GM21515 (cell line): ENCODE measurements at regions not wholly inside any gene's neighbourhood (a gene's known extent, or its start where the extent isn't known, plus 50 kb on each side); places are given as distances from the start of the nearest gene placed in this dataset.

Experiments used
- ATAC-seq: cut with Tn5 transposase; IDR thresholded peaks from one replicate; pipeline ENCODE4 v1.9.1; 2021; ENCODE audit not compliant: unreplicated experiment

DNA sequence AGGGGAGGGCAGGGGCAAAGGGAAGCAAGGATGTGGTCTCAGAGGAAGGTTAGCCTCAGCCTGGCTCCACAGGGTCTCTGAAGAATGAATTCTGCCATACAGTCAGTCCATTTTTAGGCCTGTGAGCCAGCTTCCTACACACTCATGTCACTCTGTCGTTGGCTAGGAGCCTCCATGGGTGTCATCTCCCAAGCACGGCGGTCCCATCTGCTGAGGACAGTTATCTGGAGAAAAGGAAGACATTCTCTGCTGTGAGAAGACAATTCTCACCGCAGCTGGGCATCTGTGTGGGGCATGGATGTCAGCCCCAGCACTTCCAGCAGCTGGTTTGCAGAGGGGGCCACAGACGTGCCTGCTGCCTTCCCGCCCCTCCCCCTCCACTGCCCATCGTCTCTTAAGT is 167.6 kb downstream of the LINC00237 start:
- ATAC-seq = no peak

DNA sequence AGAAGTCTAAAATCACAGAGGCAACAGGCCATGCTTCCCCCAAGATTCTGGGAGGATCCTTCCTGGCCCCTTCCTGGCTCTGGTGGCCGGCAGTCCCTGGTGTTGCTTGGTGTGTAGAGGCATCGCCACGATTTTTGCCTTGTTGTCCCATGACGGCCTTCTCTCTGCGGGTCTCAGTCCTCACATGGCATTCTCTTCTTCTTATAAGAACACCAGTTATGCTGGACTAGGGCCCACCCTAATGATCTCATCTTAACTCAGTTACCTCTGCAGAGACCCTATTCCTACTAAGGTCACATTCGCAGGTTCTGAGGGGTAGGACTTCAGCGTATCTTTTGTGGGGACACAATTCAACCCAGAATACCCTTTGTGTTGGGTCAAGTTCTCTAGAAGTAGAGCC is 168.0 kb downstream of the LINC00237 start:
- ATAC-seq = no peak

DNA sequence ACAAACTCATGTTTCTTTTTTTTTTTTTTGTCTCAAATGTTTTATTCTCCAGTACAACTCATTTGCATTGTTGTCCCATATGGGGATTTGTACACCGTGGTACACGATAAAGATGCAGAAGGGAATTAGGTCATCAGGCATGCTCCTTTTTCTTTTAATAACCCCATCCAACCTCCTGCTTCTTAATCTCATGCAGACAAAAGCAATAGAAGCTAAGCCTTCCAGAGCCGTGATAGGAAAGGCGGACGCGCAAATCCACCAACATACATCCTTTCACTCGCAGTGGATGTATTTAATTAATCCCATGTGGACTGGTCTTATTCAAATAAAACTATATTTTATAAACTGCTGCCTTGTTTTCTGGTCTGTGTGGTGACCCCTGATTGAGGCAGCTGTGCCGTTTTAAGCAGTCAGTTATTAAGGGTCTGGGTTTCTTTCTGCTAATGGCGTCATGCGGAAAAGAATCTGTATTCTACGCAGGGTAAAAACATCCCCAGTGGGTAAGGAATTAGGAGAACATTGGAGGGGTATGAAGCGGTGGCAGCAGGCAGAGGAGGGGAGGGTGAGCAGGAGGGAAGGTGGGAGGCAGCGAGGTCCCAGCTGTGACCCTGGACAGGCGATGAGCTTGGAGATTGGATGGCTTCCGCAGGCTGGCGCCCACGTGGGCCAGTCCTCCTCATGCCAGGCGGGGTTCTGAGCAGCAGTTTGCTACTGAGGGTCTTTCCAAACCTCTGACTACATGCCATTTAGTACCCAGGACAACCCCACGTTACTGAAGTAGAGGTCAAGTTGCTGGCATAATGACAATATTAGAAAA is 172.8 kb downstream of the LINC00237 start:
- ATAC-seq = no peak

DNA sequence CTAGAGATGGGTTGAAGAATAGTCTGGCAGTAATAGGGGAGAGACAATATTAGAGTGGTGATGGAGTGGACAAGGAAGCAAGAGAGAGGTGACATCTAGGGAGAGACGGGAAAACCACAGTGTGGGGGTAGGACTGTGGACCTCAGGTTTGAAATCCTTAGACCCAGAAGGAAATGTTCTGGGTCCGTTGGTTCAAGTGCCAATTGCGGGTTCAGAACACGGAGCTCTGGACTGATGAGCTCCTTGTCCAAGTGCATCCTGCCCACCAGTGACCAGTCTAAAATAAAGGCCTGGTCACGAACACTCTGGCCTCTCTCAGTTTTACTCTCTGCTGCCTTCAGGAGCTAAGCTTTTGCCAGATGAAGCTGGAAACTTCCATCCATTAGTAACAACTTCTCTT is 174.0 kb downstream of the LINC00237 start:
- no peak for ATAC-seq

DNA sequence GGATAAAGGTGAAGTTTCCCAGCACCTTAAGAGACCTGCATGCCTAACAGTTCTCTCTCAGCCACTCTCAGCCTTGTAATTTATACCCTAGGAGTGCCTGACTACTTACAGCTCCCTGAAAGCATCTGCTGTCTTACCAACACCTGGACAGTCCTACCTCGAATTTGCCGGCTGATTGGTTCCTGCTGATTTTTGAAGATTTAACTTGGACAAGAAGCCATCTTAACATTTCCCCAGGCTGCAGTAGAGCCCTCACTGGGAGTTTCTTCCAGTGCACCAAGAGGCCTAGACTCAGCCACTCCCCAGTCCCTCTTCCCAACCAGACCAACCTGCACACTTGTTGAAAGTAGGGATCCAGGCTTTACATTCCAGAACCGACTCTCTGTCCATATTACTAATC is 174.5 kb downstream of the LINC00237 start:
- no peak for ATAC-seq

DNA sequence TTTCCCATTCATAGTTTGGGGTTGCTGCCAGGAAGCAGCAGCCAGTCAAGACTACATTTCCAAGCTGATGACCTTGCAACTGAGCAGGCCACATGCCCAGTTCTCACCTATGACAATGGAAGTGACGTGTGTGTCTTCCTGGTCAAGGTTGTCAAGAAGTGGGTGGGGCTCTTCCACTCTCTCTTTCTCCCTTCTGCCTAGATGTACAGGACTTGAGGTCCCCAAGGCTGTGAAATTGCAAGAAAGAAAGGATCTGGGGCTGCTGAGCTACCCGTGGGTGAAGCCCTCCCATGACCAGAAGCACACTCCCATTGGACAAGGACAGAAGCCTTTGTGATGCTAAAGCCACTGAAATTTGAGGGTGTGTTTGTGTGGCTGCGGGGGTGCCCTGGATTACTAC is 175.1 kb downstream of the LINC00237 start:
- no peak for ATAC-seq

DNA sequence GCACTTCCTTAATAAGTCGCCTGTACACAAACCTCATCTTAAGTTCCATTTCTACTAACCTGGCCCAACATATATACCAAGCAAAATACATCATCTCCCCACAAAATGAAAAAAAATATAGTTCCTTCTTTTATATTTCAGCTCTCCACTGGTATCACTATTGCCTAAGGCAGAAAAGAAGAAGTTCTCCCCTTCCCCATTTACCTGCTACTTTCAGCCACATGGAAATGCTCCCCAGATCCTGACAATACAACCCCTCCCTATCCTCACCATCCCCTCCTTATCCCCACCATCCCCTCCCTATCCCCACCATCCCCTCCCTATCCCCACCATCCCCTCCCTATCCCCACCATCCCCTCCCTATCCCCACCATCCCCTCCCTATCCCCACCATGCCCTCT is 175.7 kb downstream of the LINC00237 start:
- no peak for ATAC-seq

DNA sequence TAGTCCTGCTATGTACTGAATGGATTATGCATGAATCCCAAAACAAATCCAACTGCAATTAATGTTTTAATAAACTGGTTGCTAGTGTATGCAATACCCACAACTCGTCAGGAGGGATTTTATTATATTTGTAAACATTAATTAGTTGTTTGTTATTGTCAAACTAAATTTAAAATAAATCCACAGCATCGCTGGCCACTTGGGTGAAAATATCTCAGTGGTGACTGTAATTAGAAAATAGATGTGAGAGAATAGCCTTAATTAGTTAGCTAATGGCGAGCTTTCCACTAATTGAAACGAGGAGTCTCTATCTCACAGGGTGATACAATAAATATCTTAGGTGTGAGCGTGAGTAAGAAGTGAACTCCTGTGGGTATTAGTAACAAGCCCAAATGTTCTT is 176.8 kb downstream of the LINC00237 start:
- ATAC-seq = no peak

DNA sequence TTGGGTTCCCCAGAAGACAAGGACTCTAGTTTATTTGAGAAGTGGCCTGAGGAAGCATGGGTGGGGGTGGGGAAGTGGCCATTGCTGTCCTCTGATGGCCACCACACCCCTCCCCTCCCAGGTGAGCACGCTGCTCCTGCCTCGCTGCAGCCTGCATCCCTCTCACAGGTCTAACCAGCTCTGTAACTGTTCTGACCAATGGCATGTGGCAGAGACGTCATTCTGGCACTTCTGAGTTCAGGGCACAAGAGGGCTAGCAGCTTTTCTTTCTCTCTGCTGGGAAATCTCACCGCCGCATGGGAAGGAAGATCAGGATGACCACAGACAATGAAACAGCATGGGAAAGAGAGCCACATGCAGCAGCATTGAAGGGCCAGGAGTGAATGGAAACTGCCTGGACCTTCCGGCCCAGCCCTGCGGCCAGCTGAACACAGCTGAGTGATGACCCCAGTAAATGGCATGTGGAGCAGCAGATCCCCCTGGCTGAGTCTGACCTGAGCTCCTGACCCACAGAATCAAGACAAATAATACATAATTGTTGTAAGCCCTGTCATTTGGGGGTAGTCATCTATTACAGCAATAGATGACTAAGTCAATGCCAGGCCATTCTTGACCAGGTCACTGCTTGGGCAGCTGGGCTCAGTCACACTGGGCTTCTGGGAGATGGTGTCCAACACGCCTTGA is 179.8 kb downstream of the LINC00237 start:
- ATAC-seq = no peak

DNA sequence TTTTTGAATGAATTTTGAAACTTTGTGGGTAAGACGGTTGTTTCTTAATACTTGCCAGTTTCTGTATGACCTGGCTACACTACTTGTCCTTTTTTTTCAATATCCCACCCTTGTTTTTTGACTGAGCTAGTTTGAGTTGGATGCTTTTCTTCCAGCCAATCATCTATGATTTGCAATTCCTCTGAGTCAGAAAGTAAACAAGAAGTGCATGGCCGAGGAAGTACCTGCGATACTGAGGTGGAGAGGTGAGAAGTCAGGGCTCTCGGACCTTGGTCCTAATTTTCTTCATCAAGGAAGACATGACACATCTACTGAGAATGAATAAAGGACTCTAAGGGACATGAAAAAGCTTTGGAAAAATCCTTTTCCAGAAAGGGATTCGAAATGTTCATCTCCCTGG is 185.7 kb downstream of the LINC00237 start:
- no peak for ATAC-seq

DNA sequence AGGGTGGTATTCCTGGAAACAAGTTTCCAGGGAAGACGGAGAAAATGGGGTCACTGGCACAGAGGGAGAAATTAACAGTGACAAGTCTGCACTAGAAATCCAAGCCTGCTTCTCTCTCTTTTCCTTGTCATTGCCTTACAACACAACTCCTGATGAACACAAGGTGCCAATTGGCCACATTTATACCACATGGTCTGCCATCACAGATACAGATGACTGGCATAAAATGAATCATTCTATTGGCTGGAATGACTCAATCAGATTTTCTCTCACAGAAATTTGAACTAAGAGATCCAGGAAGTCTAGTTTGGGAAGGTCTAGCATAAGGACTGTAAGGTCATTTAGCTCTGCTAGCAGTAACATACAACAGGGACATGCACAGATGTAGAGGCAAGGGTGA is 190.3 kb downstream of the LINC00237 start:
- no peak for ATAC-seq

DNA sequence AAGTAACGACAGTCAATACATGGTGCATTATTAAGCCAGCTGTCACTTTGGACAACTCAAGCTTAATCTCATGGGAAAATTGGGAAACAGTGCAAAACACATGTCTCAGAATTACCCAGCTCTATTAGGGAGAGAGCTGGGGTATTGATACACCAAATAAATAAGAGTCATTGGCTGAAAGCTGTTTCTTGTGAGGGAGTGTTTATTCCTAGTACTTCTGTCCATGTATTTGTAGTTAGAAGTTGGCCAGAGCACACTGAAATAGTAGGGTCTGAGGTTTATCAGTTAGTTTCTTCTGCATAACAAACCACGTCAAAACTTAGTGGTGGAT is 192.0 kb upstream of the RALGAPA2 start:
- ATAC-seq = no peak

DNA sequence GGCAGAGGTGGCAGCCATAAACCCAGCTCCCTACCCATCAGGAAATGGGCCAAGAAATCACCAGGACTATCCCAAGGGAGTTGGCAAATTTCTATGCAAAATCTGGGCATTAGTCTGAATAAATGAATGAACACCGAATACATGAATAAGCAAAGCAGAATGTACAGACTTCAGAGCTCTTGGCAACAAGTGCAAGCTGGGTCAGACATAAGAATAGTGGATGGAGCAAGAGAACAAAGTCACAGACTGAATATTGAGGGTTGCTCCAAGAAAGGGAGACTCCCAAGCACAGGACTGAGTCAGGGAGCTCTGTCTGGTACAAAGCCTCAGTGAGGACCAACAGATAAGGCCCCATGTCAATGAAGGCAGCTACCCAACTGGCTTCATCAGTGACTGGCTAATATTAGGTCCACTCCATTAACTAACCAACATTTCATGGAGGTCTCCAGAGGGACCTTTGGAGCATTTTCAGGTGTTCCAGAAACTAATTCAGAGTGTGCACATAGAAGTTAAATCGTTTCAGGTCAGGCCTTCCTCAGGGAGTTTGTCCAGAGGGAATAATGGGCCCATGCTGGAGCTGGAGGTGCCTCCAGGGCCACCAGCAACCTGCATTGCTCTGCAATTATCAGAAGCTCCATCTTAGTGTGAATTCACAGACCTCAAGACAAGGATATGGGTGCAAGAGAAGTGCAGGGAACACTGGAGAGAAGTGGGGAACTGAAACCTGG is 191.5 kb upstream of the RALGAPA2 start:
- ATAC-seq = no peak

DNA sequence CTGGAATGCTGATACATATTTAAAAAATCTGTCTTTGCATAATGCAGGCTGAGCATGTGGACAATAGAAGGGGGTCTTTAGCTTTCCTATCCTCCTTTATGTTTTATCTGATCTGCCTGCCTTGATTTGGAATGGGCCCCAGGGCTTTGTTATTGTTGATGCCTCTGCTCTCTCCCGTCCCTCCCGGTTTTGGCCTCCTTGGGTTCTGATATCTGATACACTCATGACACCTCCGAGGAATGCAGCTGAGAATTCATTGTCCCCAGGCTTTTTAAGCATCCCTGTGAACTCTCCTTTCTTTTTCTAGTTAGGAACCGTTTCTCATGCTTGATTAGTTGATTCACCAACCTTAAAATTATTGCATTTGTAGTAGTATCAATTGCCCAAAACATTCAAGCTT is 185.5 kb upstream of the RALGAPA2 start:
- no peak for ATAC-seq

DNA sequence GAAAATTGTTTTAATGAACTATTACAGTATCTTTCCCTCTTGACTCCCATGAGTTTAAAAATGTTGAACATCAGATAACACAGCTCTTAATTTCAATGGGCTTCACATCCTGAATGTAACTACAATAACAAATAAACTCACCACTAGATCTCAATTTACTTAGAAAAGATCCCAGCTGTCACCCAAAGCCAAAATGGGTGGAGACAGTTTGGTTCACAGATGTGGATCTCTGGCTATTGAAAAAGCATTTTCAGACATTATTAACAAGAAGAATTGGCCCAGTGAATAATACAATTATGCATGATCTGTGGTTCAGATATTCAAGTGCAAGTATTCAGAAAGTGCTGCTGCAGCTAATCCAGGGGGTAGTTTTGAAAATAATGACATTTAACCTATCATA is 184.7 kb upstream of the RALGAPA2 start:
- no peak for ATAC-seq

DNA sequence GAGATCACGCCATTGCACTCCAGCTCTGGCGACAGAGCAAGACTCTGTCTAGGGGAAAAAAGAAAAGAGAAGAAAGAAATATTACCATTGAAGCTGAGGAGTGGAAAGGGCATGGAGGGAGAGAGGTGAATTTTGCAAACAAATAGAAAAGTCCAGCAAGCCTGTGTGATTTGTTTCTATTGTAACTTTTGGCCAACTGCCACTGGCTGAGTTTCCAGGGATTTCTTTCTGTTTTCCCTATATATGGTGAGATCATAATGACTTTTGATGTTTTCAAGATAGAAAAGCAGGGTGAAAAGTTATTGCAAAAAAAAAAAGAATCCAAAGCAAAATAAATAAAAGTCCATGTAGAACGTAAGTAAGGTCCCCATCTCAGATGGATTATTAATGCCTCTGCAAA is 184.2 kb upstream of the RALGAPA2 start:
- ATAC-seq = no peak

DNA sequence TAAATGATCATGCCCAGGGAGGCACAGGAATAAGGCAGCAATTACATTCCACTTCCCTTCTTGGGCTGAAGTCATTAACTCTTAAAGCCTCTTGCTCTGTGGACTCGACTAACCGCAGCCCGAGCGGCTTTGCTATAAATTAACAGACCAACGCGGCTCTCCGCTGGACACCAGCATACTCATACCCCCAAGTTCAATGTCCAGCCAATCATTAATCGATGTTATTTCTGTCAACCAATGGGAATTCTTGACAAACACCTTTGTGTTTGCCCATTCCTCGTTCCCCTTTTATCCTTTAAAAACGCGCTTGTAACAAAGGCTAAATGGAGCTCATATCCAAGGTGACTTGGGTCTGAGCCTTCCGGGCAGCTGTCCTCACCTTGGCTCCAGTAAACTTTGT is 183.1 kb upstream of the RALGAPA2 start:
- no peak for ATAC-seq

DNA sequence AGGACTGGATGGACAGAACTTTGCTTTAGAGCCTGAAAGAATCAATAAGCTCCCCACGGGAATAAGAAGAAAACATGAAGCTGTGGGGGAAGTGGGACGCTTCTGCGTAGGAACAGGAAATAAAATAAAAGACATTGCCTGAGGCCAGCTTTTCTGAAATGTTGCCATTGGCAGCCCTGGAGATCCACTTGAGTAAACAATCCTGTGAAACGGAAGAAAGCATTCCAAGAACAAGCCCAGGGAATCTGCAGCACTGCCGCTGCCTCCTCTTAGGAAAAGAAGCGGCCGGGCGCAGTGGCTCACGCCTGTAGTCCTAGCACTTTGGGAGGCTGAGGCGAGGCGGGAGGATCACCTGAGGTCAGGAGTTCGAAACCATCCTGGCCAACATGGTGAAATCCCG is 182.3 kb upstream of the RALGAPA2 start:
- ATAC-seq = no peak

DNA sequence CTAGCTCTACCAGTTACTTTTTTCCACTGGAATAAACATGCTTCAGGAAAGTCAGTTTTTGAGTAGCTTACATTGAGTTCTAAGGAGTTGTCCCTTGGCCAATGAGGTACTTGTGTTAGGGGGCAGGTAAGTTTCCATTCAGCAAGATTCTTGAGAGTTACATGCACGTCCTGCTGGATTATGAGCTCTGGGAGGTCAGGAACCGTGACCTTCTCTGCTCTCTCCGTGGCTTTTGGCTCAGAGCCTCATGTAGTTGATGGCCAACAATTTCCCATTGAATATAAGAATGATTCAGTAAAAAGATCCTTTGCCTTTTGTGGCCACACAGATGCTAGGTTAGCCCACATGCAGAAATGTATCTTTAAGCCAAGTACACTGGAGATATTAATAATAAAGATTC is 181.8 kb upstream of the RALGAPA2 start:
- no peak for ATAC-seq

DNA sequence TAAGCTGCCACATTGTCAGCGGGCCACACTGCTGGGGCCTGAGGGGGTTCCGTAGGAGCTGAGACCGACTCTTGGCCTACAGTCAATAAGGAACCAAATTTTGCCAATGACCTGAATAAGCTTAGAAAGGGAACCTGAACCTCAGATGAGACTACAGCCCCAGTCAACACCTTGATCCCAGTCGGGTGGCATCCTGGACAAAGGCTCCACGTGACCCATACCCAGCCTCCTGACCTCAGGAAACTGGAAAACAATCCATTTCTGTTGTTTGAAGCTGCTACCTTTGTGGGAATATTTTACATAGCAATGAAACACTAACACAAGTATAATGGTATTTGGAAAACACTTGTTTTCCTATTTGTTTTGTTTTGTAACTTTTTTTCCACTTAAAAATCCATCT is 179.9 kb upstream of the RALGAPA2 start:
- ATAC-seq = no peak

DNA sequence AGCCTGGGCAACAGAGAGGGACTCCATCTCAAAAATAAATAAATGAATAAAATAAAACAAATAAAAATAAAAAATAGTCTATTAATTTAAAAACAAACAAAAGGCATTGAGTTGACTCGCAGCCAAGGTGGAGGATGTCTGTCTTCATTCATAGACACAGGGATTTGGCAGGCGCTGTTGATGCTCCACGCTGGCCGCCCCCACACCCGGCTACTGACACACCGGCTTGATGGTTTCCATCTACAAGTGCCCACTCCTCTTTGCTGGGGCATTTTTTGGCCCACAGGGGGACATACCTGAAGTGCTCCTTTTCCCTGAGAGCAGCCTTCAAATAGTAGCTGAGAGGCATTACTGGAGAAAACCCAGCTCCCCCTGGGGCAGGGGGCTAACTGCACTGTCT is 178.3 kb upstream of the RALGAPA2 start:
- no peak for ATAC-seq

DNA sequence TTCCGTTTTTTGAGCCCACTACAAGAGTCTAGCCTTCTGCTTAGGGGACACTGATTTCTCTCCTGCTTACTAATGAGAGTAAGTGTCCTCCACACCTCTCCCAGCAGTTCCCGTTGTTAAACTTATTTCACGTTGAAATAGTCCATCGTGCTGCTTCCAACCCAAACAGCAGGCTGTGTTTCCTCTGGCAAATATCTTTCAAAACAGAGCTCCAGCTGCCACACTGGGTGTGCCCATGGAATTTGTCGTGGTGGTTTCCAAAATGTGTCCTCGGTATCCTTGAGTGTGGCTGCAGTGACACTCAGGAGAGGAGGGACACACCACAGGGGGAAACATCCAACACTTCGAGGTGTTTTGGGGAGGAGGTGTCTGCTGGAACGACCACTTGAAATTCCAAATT is 176.5 kb upstream of the RALGAPA2 start:
- no peak for ATAC-seq
